Muscle of leg (tissue), 3 donors: ENCODE measurements at regions not wholly inside any gene's neighbourhood (a gene's known extent, or its start where the extent isn't known, plus 50 kb on each side); places are given as distances from the start of the nearest gene placed in this dataset.

ENCODE experiments used
- DNase-seq: peaks from one replicate; pipeline ENCODE4 v3.0.0; 2013
- H3K27ac ChIP-seq: one replicate; pipeline ENCODE4 v1.5.1; 2013; ENCODE audit warnings: mild to moderate bottlenecking, low read length, control low read depth
- H3K27me3 ChIP-seq: one replicate; pipeline ENCODE4 v1.6.1; 2013; ENCODE audit warnings: low read length; ENCODE audit not compliant: control insufficient read depth, insufficient read depth
- H3K36me3 ChIP-seq: one replicate; pipeline ENCODE4 v1.6.1; 2013; ENCODE audit warnings: low read length; ENCODE audit not compliant: control insufficient read depth, insufficient read depth
- H3K4me1 ChIP-seq: one replicate; pipeline ENCODE4 v1.6.1; 2013; ENCODE audit warnings: low read length; ENCODE audit not compliant: control insufficient read depth, insufficient read depth
- H3K4me3 ChIP-seq: one replicate; pipeline ENCODE4 v1.5.1; 2013; ENCODE audit warnings: low read length, control low read depth
- H3K9me3 ChIP-seq: replicated peaks from 2 replicates; pipeline ENCODE4 v1.6.1; 2013; ENCODE audit warnings: low read depth, low read length; ENCODE audit not compliant: control insufficient read depth
- WGBS: methylation state at CpG from one replicate; pipeline ENCODE4 v1.1.5; 2013; ENCODE audit warnings: missing lambda C conversion rate; ENCODE audit not compliant: insufficient coverage; 5-methylcytosine and 5-hydroxymethylcytosine counted together

DNA sequence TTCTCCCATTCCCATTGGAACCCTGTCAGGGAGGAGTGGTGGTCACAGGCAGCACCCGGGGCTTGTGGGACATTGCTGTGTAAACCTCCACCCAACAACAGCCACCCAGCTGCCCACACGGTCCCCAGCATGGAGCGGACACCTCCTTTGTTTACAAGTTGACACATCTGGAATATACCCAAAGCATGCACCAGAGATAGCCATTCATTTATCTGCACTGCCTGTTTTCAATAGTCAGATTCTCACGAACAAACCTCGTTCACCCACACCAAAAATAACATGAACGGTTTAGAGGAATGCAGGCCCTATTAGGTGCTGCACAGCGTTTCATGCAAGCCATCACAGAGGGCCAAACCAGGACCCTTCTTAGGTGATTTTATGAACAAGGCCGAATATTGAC lies 244.8 kb downstream of the FOXL1 start:
- H3K4me1 ChIP-seq = peaks cover 20% of the 10 kb centered on the region
- H3K36me3 ChIP-seq = no peaks in the 10 kb centered on the region
- no peak overlapping the region for H3K27ac ChIP-seq
- 79% methylated on average over 8 of the region's 8 CpGs for WGBS
- H3K27me3 ChIP-seq = peaks cover 61% of the 10 kb centered on the region
- DNase-seq = no peak
- H3K4me3 ChIP-seq = no peak overlapping the region
- H3K9me3 ChIP-seq = no peaks in the 10 kb centered on the region

- peaks cover 64% of the 10 kb centered on the region for H3K27me3 ChIP-seq
These were observed 245.7 kb downstream of the FOXL1 start for GRCh38 chr16:86823888-86824671.

DNA sequence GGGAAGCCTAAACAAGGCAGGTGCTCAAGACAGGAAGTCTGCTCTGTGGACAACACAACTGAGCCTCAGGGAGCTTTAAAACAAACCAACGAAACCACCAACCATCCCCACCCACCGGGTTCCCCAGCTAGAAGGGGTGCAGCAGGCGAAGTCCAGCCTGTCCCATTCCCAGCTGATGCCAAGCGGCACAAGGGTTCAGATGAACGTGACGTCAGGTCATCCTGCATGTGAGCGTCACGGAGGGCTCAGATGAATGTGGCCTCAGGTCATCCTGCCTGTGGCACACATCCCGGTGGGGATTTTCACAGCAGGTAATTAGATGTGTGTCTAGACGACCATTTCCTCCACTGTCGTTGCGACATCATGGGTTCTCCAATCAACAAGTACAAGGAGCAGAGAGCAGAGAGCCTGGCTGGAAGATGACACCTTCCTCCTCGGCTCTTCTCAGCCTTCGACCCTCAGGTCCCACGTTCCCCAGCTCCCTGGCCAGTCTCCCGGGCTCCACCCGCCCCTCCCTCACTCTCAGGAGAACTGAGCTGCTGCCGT lies 246.5 kb downstream of the FOXL1 start:
- Histone ChIP-seq H3K4me3 (no peak overlapping the region), H3K36me3 (no peaks in the 10 kb centered on the region), H3K9me3 (no peaks in the 10 kb centered on the region), H3K27me3 (peaks cover 70% of the 10 kb centered on the region), H3K27ac (no peak overlapping the region), H3K4me1 (peaks cover 7% of the 10 kb centered on the region)
- 62% methylated on average over 8 of the region's 18 CpGs for WGBS
- DNase-seq = no peak

More at GRCh38 chr16:86823888-86824671, 245.7 kb downstream of the FOXL1 start:
- DNase-seq = no peak
- 82% methylated on average over 15 of the region's 22 CpGs for WGBS
- no peak overlapping the region for H3K4me3 ChIP-seq
- peaks cover 11% of the 10 kb centered on the region for H3K4me1 ChIP-seq
- H3K36me3 ChIP-seq = no peaks in the 10 kb centered on the region
- no peak overlapping the region for H3K27ac ChIP-seq
- H3K9me3 ChIP-seq = no peaks in the 10 kb centered on the region

DNA sequence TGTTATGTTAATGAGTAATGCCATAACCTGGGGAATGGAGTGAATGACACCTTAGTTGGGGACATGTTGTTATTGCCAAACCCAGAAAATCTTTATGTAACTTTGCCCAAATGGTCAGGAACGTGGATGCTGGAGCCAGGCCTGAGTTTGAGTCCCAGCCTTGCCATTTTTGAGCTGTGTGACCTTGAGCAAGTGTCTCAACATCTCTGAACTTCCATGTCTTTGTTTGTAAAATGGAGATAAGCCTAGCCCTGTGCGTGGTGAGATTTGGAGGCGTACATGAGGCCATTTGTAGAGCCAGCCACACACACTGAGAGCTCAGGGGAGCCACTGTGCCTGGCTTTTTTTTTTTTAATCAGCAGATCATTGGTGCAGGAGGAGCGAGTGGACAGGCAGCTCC lies 247.3 kb downstream of the FOXL1 start:
- WGBS = 78% methylated on average over 3 of the region's 4 CpGs

GRCh38 chr16:86826941-86827340 lies 248.6 kb downstream of the FOXL1 start:
- Histone ChIP-seq H3K4me3 (no peak overlapping the region), H3K36me3 (no peaks in the 10 kb centered on the region), H3K27me3 (peaks cover 70% of the 10 kb centered on the region), H3K4me1 (peaks cover 5% of the 10 kb centered on the region), H3K9me3 (no peaks in the 10 kb centered on the region), H3K27ac (no peak overlapping the region)
- 43% methylated on average over 10 of the region's 14 CpGs for WGBS
- no peak for DNase-seq

More for the DNA sequence above, 247.3 kb downstream of the FOXL1 start:
- Histone ChIP-seq H3K4me1 (peaks cover 7% of the 10 kb centered on the region), H3K36me3 (no peaks in the 10 kb centered on the region), H3K9me3 (no peaks in the 10 kb centered on the region), H3K27ac (no peak overlapping the region), H3K27me3 (peaks cover 73% of the 10 kb centered on the region), H3K4me3 (no peak overlapping the region)
- no peak for DNase-seq

- Histone ChIP-seq H3K4me3 (no peak overlapping the region), H3K36me3 (no peaks in the 10 kb centered on the region), H3K27me3 (peaks cover 66% of the 10 kb centered on the region), H3K9me3 (no peaks in the 10 kb centered on the region), H3K4me1 (no peaks in the 10 kb centered on the region), H3K27ac (no peak overlapping the region)
- WGBS = 41% methylated on average over 7 of the region's 12 CpGs
- no peak for DNase-seq
These were observed 249.2 kb downstream of the FOXL1 start for GRCh38 chr16:86827521-86827920.

DNA sequence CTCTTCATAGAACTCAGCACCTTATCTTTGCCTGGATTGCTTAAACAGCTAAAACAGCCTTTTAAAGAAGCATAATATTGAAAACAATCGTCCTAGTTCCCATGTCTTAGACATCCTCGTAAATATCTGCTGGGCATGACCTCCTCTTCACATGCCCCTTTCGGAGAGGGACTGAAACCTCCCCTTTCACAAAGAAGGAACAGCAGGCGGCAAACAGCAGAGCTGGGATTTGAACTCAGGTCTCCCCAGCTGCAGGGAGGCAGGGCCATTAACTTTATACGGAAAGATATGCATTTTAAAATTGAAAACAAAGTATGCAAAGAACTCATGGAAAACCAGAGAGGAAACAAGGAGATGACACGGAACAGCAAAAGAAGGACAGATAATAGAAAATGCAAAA lies 249.9 kb downstream of the FOXL1 start:
- Histone ChIP-seq H3K4me1 (no peaks in the 10 kb centered on the region), H3K9me3 (no peaks in the 10 kb centered on the region)

DNA sequence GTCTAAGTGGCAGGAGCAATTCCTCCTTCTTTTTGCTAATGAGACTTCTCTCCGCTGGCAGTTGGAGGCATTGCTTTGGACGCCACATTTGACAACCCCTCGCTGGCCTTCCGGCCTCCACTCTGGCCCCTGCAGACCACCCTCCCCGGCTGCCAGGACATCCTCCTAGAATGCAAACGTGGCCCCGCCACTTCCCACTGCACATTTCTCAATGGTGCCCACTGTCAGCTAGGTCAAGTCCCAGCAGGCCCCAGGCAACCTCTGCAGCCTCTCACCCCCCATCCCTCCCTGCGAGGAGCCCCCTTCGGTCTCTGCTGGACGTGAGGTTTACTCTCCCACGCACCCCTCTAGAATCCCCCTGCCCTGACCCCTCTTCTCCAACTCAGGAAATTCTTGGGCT lies 250.3 kb downstream of the FOXL1 start:
- no peak overlapping the region for H3K27ac ChIP-seq
- H3K4me1 ChIP-seq = no peaks in the 10 kb centered on the region
- no peaks in the 10 kb centered on the region for H3K9me3 ChIP-seq
- DNase-seq = no peak
- H3K36me3 ChIP-seq = no peaks in the 10 kb centered on the region
- H3K27me3 ChIP-seq = peaks cover 65% of the 10 kb centered on the region
- no peak overlapping the region for H3K4me3 ChIP-seq
- 66% methylated on average over 11 of the region's 11 CpGs for WGBS

More for the DNA sequence above, 249.9 kb downstream of the FOXL1 start:
- WGBS = no CpG with 5 or more reads among the region's 6 CpGs
- Histone ChIP-seq H3K27ac (no peak overlapping the region), H3K4me3 (no peak overlapping the region), H3K36me3 (no peaks in the 10 kb centered on the region), H3K27me3 (peaks cover 66% of the 10 kb centered on the region)
- no peak for DNase-seq

GRCh38 chr16:86831366-86831765 lies 253.0 kb downstream of the FOXL1 start:
- H3K4me1 ChIP-seq = no peaks in the 10 kb centered on the region
- WGBS = 90% methylated on average over 4 of the region's 5 CpGs

GRCh38 chr16:86833136-86833535 lies 254.8 kb downstream of the FOXL1 start:
- Histone ChIP-seq H3K36me3 (no peaks in the 10 kb centered on the region), H3K4me3 (no peak overlapping the region), H3K27me3 (peaks cover 38% of the 10 kb centered on the region), H3K9me3 (no peaks in the 10 kb centered on the region), H3K27ac (no peak overlapping the region), H3K4me1 (no peaks in the 10 kb centered on the region)
- WGBS = no CpG with 5 or more reads among the region's 9 CpGs
- no peak for DNase-seq

More at GRCh38 chr16:86831366-86831765, 253.0 kb downstream of the FOXL1 start:
- Histone ChIP-seq H3K36me3 (no peaks in the 10 kb centered on the region), H3K4me3 (no peak overlapping the region), H3K9me3 (no peaks in the 10 kb centered on the region), H3K27ac (no peak overlapping the region), H3K27me3 (peaks cover 52% of the 10 kb centered on the region)
- no peak for DNase-seq
